GM12891 (cell line): ENCODE measurements at regions not wholly inside any gene's neighbourhood (a gene's known extent, or its start where the extent isn't known, plus 50 kb on each side); places are given as distances from the start of the nearest gene placed in this dataset.

Experiments
- PAX5 ChIP-seq: IDR thresholded peaks from 2 replicates; pipeline ENCODE4 v1.6.1; 2011; ENCODE audit warnings: low read length, moderate library complexity, mild to moderate bottlenecking; ENCODE audit not compliant: insufficient read depth, severe bottlenecking
- POLR2A ChIP-seq: IDR thresholded peaks from 2 replicates; pipeline ENCODE4 v1.6.1; 2011; ENCODE audit warnings: low read depth, low read length, control low read depth
- POLR2AphosphoS5 ChIP-seq: IDR thresholded peaks from 2 replicates; pipeline ENCODE4 v1.6.1; 2011; ENCODE audit warnings: low read depth, low read length, control low read depth
- SPI1 ChIP-seq: IDR thresholded peaks from 2 replicates; pipeline ENCODE4 v1.6.1; 2011; ENCODE audit warnings: low read depth, low read length, control low read depth
- TAF1 ChIP-seq: IDR thresholded peaks from 2 replicates; pipeline ENCODE4 v1.6.1; 2011; ENCODE audit warnings: low read depth, low read length, control low read depth

DNA sequence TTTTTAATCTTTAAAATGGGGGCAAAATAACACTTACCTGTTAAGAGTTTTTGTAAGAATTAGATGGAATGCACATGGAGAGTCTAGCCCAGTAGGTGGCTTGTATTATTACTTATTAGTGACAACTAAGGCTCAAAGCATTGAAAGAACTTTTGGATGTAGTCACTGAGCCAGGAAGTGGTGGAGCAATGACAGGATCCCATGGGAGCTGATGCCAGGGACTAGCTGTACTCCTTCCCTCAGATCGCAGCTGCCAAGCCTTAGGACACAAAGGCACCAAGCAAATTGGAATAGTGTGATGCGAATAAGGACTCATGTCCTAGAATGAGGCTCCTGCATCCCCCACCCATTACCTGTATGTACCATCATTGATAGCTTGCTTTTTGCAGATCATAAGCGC is 370.4 kb upstream of the RGMA start:
- TF ChIP-seq POLR2AphosphoS5 (no peak), POLR2A (no peak), SPI1 (no peak), TAF1 (no peak), PAX5 (no peak)
